A673 (cell line): ENCODE measurements at regions not wholly inside any gene's neighbourhood (a gene's known extent, or its start where the extent isn't known, plus 50 kb on each side); places are given as distances from the start of the nearest gene placed in this dataset.

Source experiments
- BruUV-seq: library from RNA; stranded (reverse); fragments of 400-500 nt; replicated peaks from 2 replicates; lab custom pipeline; 2021; lab: Mats Ljungman, UMichigan
- CTCF ChIA-PET: fragments of 300-600 bp; sonication (Branson Sonifier 250); formaldehyde crosslinking; loops from one replicate; lab custom pipeline; 2022; ENCODE audit warnings: antibody characterized with exemption; lab: Charles Lee
- POLR2A ChIA-PET: fragments of 300-600 bp; sonication (Branson Sonifier 250); formaldehyde crosslinking; loops from one replicate; lab custom pipeline; 2022; ENCODE audit warnings: antibody characterized with exemption; ENCODE audit not compliant: low non-redundant PET; lab: Charles Lee
- DNase-seq: peaks from one replicate; pipeline ENCODE4 v3.0.0-alpha.2; 2015; ENCODE audit warnings: low spot score
- H3K27ac ChIP-seq: fragments of 200-600 bp; sonication (generic); 2 replicates; pipeline ENCODE4 v1.5.1; 2016; ENCODE audit warnings: mixed run types, low read depth, mild to moderate bottlenecking, mixed read lengths, antibody characterized with exemption, low read length; ENCODE audit not compliant: poor library complexity, severe bottlenecking
- H3K27me3 ChIP-seq: fragments of 200-600 bp; sonication (generic); replicated peaks from 2 replicates; pipeline ENCODE4 v1.6.1; 2017; ENCODE audit warnings: mixed run types, low read depth, mild to moderate bottlenecking, mixed read lengths, antibody characterized with exemption, low read length; ENCODE audit not compliant: insufficient read depth, poor library complexity
- H3K36me3 ChIP-seq: fragments of 200-600 bp; sonication (generic); 2 replicates; pipeline ENCODE4 v1.6.1; 2016; ENCODE audit warnings: mixed run types, mild to moderate bottlenecking, mixed read lengths, antibody characterized with exemption, low read length; ENCODE audit not compliant: insufficient read depth, poor library complexity, severe bottlenecking
- H3K4me1 ChIP-seq: fragments of 200-600 bp; sonication (generic); 2 replicates; pipeline ENCODE4 v1.6.1; 2017; ENCODE audit warnings: mixed run types, mild to moderate bottlenecking, mixed read lengths, antibody characterized with exemption, low read length; ENCODE audit not compliant: insufficient read depth, poor library complexity, severe bottlenecking
- H3K4me3 ChIP-seq: fragments of 200-600 bp; sonication (generic); 2 replicates; pipeline ENCODE4 v1.5.1; 2016; ENCODE audit warnings: low read depth, mixed run types, mild to moderate bottlenecking, mixed read lengths, low read length; ENCODE audit not compliant: poor library complexity, severe bottlenecking
- H3K9me3 ChIP-seq: fragments of 200-600 bp; sonication (generic); 2 replicates; pipeline ENCODE4 v1.6.1; 2016; ENCODE audit warnings: mixed run types, low read depth, mild to moderate bottlenecking, mixed read lengths, antibody characterized with exemption, low read length; ENCODE audit not compliant: poor library complexity, severe bottlenecking
- EZH2 ChIP-seq: fragments of 200-600 bp; sonication (generic); IDR thresholded peaks from 2 replicates; pipeline ENCODE4 v1.6.1; 2017; ENCODE audit warnings: borderline replicate concordance, low read depth, mild to moderate bottlenecking, mixed read lengths, antibody characterized with exemption, low read length; ENCODE audit not compliant: poor library complexity, severe bottlenecking
- intact Hi-C: fragments of 100-400 bp; cut with micrococcal nuclease; formaldehyde crosslinking; loops from one replicate; pipeline ENCODE4 v1.10.0; 2022; ENCODE audit not compliant: unreplicated experiment
- TF ChIP-seq, protein P1 (sequence below): fragments of 300-800, 200-600 bp; sonication (generic); conservative IDR thresholded peaks from 2 replicates; pipeline ENCODE4 v1.5.1; 2017; ENCODE audit warnings: low read depth, mild to moderate bottlenecking, antibody characterized with exemption, low read length, moderate library complexity, mixed read lengths

DNA sequence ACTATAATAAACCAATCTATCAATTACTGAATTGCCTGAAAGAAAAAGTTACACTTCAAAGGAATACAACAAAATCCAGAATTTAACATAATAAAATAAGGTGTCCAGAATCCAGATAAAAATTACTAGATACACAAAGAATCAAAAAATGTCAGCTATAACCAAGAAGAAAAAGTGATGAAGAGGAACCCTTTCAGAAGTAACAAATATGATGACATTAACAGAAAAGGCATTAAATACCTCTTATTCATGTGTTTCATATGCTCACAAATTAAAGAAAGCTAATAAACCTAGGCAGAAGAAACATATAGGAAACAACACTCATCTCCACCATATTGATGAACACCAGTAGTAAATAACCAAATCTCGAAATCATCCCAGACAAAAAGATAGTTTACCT is 722.8 kb downstream of the ADCYAP1 start:
- ChIA-PET CTCF (no interaction called here), POLR2A (no interaction called here)
- intact Hi-C loops = no loop called here

DNA sequence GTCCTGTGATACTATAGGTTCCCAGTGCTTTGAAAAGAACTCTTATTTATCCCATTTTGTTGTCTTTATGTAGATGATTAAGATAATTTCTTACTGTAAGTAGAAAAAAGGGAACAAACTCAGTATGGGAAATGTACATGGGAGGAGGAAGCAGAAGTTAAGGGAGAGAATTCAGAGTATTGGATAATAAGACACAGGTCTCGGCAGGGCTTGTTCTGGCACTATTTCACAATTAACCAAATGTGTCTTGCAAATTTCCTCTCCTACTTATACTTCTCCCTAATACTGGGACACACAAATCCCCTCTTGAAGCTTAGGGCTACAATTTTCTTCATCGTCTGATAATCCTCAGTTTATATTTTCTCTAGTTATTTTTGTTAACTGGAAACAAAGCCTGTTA is 744.0 kb downstream of the ADCYAP1 start:
- Histone ChIP-seq H3K4me3 (no peak overlapping the region), H3K9me3 (no peaks in the 10 kb centered on the region), H3K27me3 (peaks cover 10% of the 10 kb centered on the region), H3K4me1 (no peaks in the 10 kb centered on the region), H3K36me3 (no peaks in the 10 kb centered on the region), H3K27ac (no peak overlapping the region)
- TF ChIP-seq, protein P1, sequence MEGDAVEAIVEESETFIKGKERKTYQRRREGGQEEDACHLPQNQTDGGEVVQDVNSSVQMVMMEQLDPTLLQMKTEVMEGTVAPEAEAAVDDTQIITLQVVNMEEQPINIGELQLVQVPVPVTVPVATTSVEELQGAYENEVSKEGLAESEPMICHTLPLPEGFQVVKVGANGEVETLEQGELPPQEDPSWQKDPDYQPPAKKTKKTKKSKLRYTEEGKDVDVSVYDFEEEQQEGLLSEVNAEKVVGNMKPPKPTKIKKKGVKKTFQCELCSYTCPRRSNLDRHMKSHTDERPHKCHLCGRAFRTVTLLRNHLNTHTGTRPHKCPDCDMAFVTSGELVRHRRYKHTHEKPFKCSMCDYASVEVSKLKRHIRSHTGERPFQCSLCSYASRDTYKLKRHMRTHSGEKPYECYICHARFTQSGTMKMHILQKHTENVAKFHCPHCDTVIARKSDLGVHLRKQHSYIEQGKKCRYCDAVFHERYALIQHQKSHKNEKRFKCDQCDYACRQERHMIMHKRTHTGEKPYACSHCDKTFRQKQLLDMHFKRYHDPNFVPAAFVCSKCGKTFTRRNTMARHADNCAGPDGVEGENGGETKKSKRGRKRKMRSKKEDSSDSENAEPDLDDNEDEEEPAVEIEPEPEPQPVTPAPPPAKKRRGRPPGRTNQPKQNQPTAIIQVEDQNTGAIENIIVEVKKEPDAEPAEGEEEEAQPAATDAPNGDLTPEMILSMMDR = no peak
- TF ChIP-seq EZH2 = no peak
- POLR2A ChIA-PET = no interaction called here
- CTCF ChIA-PET = no interaction called here
- intact Hi-C loops = no loop called here
- DNase-seq = no peak
- no TSS peak for BruUV-seq

More for the DNA sequence above, 722.8 kb downstream of the ADCYAP1 start:
- TF ChIP-seq, protein P1 = no peak
- TF ChIP-seq EZH2 = no peak
- Histone ChIP-seq H3K4me1 (no peaks in the 10 kb centered on the region), H3K36me3 (no peaks in the 10 kb centered on the region), H3K4me3 (no peak overlapping the region), H3K9me3 (no peaks in the 10 kb centered on the region), H3K27ac (no peak overlapping the region), H3K27me3 (no peaks in the 10 kb centered on the region)
- DNase-seq = no peak
- no TSS peak for BruUV-seq

DNA sequence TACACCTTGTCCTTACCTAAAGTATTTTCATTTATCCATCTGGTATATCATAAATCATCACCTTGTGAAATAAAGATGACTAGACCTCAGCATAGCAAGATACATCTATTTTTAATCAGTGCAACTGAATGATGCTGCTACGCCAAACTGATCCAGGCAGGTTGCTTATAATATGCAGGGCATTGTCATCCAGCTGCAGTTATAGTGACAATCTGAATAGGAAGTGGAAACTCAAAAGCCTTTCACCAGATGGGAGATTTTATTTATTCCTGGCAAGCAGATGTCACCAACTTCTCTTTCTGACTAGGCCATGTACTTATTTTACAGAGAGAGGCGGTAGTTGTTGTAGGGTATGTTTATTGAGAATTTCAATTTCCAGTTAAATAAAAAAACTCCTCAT is 747.3 kb downstream of the ADCYAP1 start:
- intact Hi-C loops = no loop called here
- Histone ChIP-seq H3K4me1 (no peaks in the 10 kb centered on the region), H3K4me3 (no peak overlapping the region), H3K36me3 (no peaks in the 10 kb centered on the region), H3K27me3 (peaks cover 14% of the 10 kb centered on the region), H3K9me3 (no peaks in the 10 kb centered on the region), H3K27ac (no peak overlapping the region)
- no TSS peak for BruUV-seq
- TF ChIP-seq, protein P1 = no peak
- no peak for TF ChIP-seq EZH2
- no peak for DNase-seq
- ChIA-PET CTCF (no interaction called here), POLR2A (no interaction called here)
